ENCODE measurements at regions not wholly inside any gene's neighbourhood (a gene's known extent, or its start where the extent isn't known, plus 50 kb on each side); places are given as distances from the start of the nearest gene placed in this dataset.

DNA sequence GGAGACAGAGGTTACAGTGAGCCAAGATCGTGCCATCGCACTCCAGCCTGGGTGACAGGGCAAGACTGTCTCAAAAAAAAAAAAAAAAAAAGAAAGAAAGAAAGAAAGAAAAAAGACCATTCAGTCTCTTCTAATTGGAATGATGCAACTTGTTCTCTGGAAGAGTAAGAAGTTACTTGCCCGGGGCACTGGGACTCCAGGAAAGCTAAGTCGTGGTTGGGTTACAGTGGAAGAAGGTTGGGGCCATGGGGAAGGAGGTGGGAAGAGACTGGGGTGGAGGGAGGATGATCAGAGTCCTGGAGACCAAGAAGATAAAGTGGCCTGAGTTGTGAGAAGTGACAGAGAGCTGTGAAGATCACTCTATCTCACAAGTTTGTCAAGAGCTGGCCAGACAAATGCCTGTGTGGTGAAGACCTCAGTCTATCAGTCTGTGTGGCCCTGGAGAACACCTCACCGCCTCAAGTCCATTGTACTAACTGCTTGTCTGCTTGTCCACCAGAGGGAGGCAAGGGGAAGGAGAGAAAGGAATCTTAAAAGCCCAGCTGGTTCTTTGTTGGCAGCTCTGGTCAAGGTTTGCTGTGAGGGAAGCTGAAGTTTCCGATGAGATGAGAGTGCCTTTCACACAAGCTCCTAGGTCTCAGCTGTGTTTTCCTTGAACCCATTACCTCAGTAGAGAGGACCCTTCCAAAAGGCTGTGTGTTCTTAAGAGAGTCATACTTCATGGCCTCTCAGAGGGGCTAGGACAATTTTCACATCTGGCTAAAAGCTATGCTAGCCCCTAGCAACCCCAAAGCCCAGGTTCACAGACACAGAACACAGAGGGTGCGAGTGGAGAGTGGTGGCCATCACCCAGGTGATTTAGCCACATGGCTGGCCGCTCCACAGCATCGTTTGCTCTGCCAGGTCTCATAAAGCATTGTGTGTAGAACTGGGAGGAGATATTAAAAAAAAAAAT is 72.0 kb upstream of the TMEM178A start:
- TF ChIP-seq, protein P1, sequence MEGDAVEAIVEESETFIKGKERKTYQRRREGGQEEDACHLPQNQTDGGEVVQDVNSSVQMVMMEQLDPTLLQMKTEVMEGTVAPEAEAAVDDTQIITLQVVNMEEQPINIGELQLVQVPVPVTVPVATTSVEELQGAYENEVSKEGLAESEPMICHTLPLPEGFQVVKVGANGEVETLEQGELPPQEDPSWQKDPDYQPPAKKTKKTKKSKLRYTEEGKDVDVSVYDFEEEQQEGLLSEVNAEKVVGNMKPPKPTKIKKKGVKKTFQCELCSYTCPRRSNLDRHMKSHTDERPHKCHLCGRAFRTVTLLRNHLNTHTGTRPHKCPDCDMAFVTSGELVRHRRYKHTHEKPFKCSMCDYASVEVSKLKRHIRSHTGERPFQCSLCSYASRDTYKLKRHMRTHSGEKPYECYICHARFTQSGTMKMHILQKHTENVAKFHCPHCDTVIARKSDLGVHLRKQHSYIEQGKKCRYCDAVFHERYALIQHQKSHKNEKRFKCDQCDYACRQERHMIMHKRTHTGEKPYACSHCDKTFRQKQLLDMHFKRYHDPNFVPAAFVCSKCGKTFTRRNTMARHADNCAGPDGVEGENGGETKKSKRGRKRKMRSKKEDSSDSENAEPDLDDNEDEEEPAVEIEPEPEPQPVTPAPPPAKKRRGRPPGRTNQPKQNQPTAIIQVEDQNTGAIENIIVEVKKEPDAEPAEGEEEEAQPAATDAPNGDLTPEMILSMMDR (IDR thresholded peaks at IDR 0.05): peak in 3 of 4 experiments; percentile 60 to 68 (median 64)
- no peak for TF ChIP-seq POLR2A (IDR thresholded peaks at IDR 0.05)

Measured in prostate gland (tissue), 2 donors.